NB4 (cell line): ENCODE measurements at regions not wholly inside any gene's neighbourhood (a gene's known extent, or its start where the extent isn't known, plus 50 kb on each side); places are given as distances from the start of the nearest gene placed in this dataset.

Experiments
- DNase-seq: peaks from one replicate; pipeline ENCODE4 v3.0.0; 2010; ENCODE audit warnings: low read depth
- H3K4me3 ChIP-seq: one replicate; pipeline ENCODE4 v1.5.1; 2011; ENCODE audit warnings: mild to moderate bottlenecking, low read depth, low read length, moderate library complexity
- CTCF ChIP-seq: IDR thresholded peaks from one replicate; pipeline ENCODE4 v1.5.1; 2012; ENCODE audit warnings: low read depth, low read length
- MAX ChIP-seq: IDR thresholded peaks from 2 replicates; pipeline ENCODE4 v1.6.1; 2011; ENCODE audit warnings: low read depth, low read length
- MYC ChIP-seq: IDR thresholded peaks from 2 replicates; pipeline ENCODE4 v1.6.1; 2011; ENCODE audit warnings: low read depth, low read length
- POLR2A ChIP-seq: IDR thresholded peaks from 2 replicates; pipeline ENCODE4 v1.6.1; 2011; ENCODE audit warnings: mild to moderate bottlenecking; ENCODE audit not compliant: insufficient read length; ENCODE audit errors: extremely low read depth

- TF ChIP-seq MYC: no peak
- TF ChIP-seq MAX: no peak
- no peak for TF ChIP-seq CTCF
- TF ChIP-seq POLR2A: no peak
- no peak for DNase-seq
- H3K4me3 ChIP-seq: no peak overlapping the region
Measured at GRCh38 chr11:127383026-127383425, 382.5 kb upstream of the KIRREL3 start.

GRCh38 chr11:127381247-127381646 lies 380.7 kb upstream of the KIRREL3 start:
- TF ChIP-seq MYC (no peak), CTCF (no peak), POLR2A (no peak), MAX (no peak)
- no peak overlapping the region for H3K4me3 ChIP-seq
- DNase-seq: no peak

GRCh38 chr11:127379686-127380085 lies 379.1 kb upstream of the KIRREL3 start:
- no peak for TF ChIP-seq CTCF
- TF ChIP-seq MAX: no peak
- no peak for TF ChIP-seq POLR2A
- TF ChIP-seq MYC: no peak
- H3K4me3 ChIP-seq: no peak overlapping the region
- no peak for DNase-seq

- DNase-seq: no peak
- no peak overlapping the region for H3K4me3 ChIP-seq
- no peak for TF ChIP-seq MAX
- no peak for TF ChIP-seq MYC
- TF ChIP-seq POLR2A: no peak
- TF ChIP-seq CTCF: no peak
Measured at GRCh38 chr11:127376301-127376700, 375.7 kb upstream of the KIRREL3 start.

GRCh38 chr11:127369356-127369755 lies 368.8 kb upstream of the KIRREL3 start:
- TF ChIP-seq MYC (no peak), CTCF (no peak), MAX (no peak), POLR2A (no peak)
- no peak overlapping the region for H3K4me3 ChIP-seq
- no peak for DNase-seq

- no peak for DNase-seq
- TF ChIP-seq MYC (no peak), CTCF (no peak)
- no peak overlapping the region for H3K4me3 ChIP-seq
Measured at GRCh38 chr11:127362754-127363308, 362.3 kb upstream of the KIRREL3 start.
